DMS79 (cell line): ENCODE measurements at regions not wholly inside any gene's neighbourhood (a gene's known extent, or its start where the extent isn't known, plus 50 kb on each side); places are given as distances from the start of the nearest gene placed in this dataset.

Source experiments
- DNase-seq: peaks from one replicate; lab custom pipeline; 2025; lab: John Stamatoyannopoulos, UW

GRCh38 chr5:10173716-10174115 lies 76.0 kb downstream of the ATPSCKMT start:
- DNase-seq = no peak

DNA sequence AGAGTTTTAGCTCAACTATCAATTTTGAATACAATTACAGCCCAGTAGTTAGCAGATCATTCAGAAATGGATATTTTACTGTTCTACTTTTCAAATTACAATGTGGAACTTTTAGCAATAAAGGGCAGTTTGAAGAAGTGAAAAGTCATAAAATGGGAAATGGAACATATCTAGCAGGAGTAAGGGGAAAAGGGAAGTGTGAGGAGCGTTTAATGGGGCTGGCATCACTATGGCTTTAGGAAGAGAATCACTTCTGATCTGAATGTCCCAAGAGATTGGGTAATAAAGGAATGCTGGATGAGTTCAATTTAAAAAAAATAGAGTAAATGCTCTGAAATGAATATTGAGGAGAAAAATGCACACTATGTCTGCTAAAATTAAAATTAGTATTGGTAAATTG lies 77.4 kb downstream of the ATPSCKMT start:
- DNase-seq = no peak

GRCh38 chr5:10169359-10169758 lies 80.3 kb downstream of the ATPSCKMT start:
- DNase-seq = no peak

DNA sequence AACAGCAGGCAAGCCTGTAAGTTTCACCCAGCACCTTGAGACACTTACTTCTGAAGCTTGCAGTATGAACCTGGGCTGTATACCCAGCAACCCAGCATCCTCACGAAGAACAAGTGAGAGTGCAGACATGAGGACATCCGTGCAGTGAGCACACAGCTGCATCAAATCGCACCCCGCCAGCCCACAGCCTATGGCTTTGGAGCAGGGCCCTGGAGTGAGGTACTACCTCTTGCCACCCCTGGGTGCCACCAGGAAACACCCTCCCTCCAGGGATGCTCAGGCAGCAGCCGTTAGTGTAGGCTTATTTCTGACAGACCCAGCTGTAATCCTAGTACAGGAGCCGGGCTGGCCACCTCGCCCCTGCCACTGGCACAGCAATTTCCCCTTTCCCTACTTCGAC lies 81.4 kb downstream of the ATPSCKMT start:
- no peak for DNase-seq

GRCh38 chr5:10167806-10168205 lies 81.9 kb downstream of the ATPSCKMT start:
- DNase-seq = no peak

DNA sequence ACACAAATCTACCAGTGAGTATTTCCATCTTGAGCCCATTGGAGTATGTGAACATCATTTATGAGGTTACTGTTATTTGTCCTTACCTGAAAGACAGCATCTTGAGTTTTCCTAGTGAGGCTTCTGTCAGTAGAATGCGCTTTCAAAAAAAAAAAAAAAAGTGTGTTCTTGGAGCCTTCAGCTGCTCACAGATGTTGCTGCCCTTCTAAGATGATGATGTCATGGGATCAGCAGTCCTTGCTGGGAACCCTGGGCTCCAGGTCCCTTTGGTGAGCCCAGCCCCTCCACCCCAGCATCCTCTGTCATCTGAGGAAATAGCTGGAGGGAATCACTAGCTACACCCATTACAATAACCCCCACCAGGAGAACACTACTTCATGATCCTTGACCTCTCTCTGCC lies 83.3 kb downstream of the ATPSCKMT start:
- DNase-seq = no peak

GRCh38 chr5:10162468-10162867 lies 87.2 kb downstream of the ATPSCKMT start:
- peak; percentile 50 for DNase-seq

GRCh38 chr5:10161778-10162177 lies 87.9 kb downstream of the ATPSCKMT start:
- no peak for DNase-seq

- DNase-seq = no peak
These were observed 89.4 kb downstream of the ATPSCKMT start for GRCh38 chr5:10160241-10160640.

DNA sequence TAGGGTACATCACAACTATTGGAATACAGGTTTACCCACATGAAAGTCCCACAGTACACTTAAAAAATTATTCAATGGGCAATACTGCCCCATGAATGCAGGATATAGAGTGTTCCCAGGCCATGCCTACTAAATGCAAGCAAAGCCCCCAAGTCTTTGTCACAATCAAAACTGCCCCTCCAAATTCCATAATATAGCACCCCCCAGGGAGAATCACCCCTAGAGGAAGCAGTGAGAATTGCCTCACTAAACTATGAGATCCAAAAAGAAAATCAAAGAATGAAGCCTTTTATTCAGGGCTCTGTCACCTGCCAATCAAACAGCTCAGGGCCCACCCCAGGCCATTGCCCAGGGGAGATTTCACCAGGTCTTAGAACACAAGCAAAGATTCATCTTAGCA lies 90.8 kb downstream of the ATPSCKMT start:
- no peak for DNase-seq

GRCh38 chr5:10157085-10157669 lies 92.5 kb downstream of the ATPSCKMT start:
- no peak for DNase-seq

- no peak for DNase-seq
These were observed 93.6 kb downstream of the ATPSCKMT start for GRCh38 chr5:10155897-10156667.

- DNase-seq = no peak
These were observed 95.7 kb downstream of the ATPSCKMT start for GRCh38 chr5:10153808-10154537.

DNA sequence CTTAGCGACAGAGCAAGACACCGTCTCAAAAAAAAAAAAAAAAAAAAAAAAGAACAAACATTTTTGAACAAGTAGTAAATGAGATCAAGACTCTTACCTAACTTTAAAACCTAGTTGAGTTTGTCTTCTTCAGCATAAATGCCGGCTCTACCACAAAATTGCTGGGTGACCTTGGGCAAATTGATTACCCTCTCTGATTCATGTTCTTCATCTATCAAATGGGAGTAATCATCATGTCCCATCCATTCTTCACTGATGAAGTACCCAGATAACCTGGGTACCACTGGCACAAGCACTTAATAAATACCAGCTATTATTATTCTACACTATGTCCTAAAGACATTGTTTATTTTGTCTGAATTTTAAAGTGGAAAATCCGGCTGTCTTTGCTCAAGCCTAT lies 96.3 kb downstream of the ATPSCKMT start:
- DNase-seq = no peak

DNA sequence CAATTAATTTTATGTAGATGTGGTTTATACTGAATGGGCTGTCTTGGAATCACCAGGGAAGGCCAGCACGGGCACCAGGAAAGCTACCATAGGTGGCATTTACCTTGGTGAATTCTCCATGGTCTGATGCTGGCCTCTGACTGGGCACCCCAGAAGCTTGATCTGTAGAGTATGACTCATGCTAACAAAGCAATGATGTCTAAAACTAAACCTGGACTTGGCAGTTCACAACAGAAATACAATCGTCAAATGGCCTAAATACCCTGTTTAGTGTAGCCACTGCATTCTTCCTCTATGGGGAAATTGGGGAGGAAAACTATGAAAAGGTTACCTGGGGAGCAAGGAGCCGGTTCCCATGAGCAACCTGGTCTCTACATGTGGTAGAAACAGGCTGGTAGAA lies 98.0 kb downstream of the ATPSCKMT start:
- DNase-seq = no peak

DNA sequence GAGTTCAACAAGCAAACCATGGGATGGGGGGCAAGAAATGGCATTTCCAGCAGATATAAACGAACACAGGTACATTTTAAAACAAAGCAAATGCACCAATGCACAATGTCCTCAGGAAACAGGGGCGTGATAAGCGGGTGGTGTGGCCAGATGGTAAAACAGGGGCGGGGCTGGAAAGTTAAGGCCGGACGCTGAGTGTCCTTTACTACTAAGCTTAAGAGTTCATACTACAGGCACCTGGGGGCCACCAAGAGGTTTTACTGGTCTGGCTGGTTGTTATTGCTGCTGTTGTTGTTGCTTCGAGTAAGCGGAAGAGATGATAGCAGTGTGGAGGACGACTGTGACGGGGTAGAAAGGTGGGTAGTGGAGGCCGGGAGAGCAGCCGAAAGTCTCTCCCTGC lies 99.8 kb downstream of the ATPSCKMT start:
- no peak for DNase-seq

DNA sequence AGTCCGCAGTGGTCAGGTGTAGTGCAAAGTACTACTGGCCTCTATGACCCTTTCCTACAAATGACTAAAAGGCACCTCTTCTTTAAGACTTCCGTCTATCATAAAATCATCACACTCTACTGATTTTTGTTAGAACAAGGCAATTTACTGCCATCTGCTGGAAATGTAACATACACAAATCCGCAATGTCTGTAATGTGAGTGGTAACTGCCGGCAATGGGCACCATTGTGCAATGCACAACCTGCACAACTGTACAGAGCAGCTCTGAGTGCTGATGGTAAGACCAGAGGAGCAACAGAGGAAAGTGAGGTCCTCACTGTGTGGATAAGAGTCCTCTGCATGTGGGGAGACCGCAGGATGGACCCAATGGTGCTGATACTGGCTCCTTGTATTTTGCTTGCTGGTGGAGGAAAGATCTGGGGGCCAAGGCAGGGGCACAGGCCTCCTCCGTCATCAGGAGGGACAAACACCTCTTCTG lies 103.7 kb downstream of the ATPSCKMT start:
- DNase-seq = no peak

DNA sequence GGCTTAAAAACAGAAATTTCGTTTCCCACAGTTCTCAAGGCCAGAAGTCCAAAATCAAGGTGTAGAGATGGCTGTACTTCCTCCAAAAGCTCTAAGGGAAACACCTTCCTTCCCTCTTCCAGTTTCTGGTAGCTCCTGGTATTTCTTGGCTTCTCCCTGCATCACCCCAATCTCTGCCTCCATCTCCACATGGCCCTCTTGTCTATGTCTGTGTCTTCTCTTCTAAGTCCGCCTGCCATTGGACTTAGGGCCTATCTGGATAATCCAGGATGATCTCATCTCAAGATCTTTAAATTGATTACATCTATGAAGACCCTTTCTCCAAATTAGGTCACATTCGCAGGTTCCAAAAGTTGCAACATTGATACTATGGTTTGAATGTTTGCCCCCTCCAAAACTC lies 105.6 kb downstream of the ATPSCKMT start:
- no peak for DNase-seq

GRCh38 chr5:10140195-10140973 lies 109.3 kb downstream of the ATPSCKMT start:
- no peak for DNase-seq

DNA sequence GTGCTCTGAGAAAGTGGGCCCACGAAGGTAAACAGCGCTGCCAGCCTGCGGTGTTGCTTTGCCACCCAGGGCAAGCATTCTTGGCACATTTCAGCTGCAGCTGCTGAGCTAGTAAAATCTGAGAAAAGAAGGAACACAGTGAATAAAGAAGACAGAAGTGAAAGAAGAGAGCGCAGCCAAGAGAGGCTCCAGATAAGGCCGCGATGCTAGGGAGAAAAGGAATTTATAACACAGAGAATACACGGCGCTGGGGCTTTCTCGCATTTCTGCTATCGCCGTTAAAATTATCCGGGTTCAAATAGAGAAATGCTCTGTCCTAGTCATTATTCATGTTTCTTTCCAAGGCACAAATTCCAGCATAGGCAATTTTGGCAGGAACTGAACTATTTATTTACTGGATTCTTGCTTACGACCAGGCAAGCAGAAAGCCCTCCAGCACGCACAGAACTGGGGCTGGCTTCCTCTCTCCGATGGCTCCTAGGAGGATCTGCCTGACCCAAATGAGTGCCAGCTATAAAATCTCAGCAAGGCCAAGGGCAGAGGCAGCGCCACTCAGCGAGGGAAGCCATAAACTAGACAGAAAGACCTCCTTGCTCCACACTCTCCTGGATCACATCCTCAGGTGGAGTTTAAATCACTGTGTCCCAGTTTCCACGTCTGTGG lies 111.2 kb downstream of the ATPSCKMT start:
- DNase-seq = no peak

GRCh38 chr5:10133830-10134229 lies 115.9 kb downstream of the ATPSCKMT start:
- DNase-seq = no peak

DNA sequence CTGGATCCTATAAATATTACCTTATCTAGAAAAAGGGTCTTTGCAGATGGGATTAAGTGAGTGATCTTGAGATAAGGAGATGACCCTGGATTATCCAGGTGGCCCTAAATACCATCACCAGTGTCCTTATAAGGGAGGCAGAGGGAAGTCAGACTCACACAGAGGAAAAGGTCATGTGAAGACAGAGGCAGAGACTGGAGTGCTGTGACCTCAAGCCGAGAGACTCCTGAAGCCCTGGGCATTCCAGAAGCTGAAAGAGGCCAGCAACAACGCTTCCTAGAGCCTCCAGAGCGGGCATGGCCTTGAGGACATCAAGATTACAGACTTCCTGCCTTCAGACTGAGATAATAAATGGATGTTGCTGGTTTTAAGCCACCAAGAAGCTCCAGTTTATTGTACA lies 118.8 kb downstream of the ATPSCKMT start:
- no peak for DNase-seq
